GM18858 (cell line): ENCODE measurements at regions not wholly inside any gene's neighbourhood (a gene's known extent, or its start where the extent isn't known, plus 50 kb on each side); places are given as distances from the start of the nearest gene placed in this dataset.

Experiments used
- ATAC-seq: cut with Tn5 transposase; IDR thresholded peaks from one replicate; pipeline ENCODE4 v1.9.1; 2021; ENCODE audit not compliant: unreplicated experiment

DNA sequence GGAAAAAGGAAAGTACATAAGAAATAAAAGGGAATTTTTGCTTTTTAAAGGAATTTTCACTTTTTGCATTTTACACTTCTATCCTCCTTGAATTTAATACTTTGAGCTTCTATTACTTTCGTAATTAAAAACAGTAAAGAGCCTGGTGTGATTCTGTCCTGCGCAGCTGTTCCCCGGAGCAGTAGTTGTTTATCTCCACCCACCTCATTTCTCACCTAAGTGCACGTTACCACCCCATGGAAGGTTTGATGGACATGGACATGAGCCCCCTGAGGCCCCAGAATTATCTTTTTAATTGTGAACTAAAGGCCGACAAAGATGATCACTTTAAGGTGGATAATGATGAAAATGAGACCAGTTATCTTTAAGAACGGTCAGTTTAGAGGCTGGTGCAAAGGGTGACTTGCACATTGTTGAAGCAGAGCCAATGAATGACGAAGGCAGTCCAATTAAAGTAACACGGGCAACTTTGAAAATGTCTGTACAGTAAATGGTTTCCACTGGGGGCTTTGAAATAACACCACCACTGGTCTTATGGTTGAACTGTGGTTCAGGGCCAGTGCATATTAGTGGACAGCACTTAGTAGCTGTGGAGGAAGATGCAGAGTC, 52.1 kb upstream of the TEX13D start:
- ATAC-seq = no peak

DNA sequence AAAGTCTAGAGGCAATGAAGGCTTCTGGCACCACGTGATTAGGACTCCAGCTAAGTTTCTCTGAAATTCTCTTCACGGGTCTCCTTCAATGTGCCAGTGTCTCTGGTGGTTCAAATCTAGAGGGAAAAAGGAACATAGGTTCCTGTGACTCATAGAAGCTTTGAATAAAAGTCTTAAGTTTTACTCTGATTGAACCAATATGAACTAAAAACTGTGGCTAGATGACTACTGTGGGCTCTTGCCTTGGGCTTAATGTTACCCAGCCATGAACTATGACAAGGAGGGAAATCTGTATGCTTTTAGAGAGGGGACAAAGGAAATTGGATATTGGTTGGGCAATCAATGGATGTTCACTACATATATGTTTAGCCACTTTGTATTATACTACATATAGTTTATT, 49.9 kb upstream of the TEX13D start:
- ATAC-seq = no peak
